Stimulated activated CD8-positive, alpha-beta memory T cell treated with anti-CD3 and anti-CD28 coated beads, Interleukin-12 subunit alpha, Interleukin-12 subunit beta, amount 100 ng/mL, for 4 hours (primary cell): ENCODE measurements at regions not wholly inside any gene's neighbourhood (a gene's known extent, or its start where the extent isn't known, plus 50 kb on each side); places are given as distances from the start of the nearest gene placed in this dataset.

Source experiments
- DNase-seq: peaks from one replicate; pipeline ENCODE4 v3.0.0-alpha.2; 2020; ENCODE audit warnings: low read depth

- no peak for DNase-seq
Observed at GRCh38 chr3:18827664-18828063, 320.6 kb upstream of the KCNH8 start.

GRCh38 chr3:18825665-18826064, 322.6 kb upstream of the KCNH8 start:
- no peak for DNase-seq

GRCh38 chr3:18813300-18813699, 335.0 kb upstream of the KCNH8 start:
- no peak for DNase-seq

GRCh38 chr3:18812316-18812715, 336.0 kb upstream of the KCNH8 start:
- DNase-seq = no peak

- no peak for DNase-seq
Observed at GRCh38 chr3:18810306-18810661, 338.0 kb upstream of the KCNH8 start.

GRCh38 chr3:18809640-18810305, 338.5 kb upstream of the KCNH8 start:
- DNase-seq = no peak

GRCh38 chr3:18808429-18808828, 339.9 kb upstream of the KCNH8 start:
- DNase-seq = no peak

- DNase-seq = no peak
Observed at GRCh38 chr3:18807593-18807992, 340.7 kb upstream of the KCNH8 start.

- DNase-seq = no peak
Observed at GRCh38 chr3:18806633-18807032, 341.7 kb upstream of the KCNH8 start.

GRCh38 chr3:18797378-18797777, 350.9 kb upstream of the KCNH8 start:
- DNase-seq = no peak

- DNase-seq = no peak
Observed at GRCh38 chr3:18795078-18795477, 353.2 kb upstream of the KCNH8 start.

GRCh38 chr3:18791752-18792151, 356.6 kb upstream of the KCNH8 start:
- DNase-seq = no peak

GRCh38 chr3:18791182-18791581, 357.1 kb upstream of the KCNH8 start:
- no peak for DNase-seq

- DNase-seq = no peak
Observed at GRCh38 chr3:18790384-18790783, 357.9 kb upstream of the KCNH8 start.

GRCh38 chr3:18789734-18790133, 358.6 kb upstream of the KCNH8 start:
- no peak for DNase-seq

- DNase-seq = no peak
Observed at GRCh38 chr3:18787441-18787840, 360.9 kb upstream of the KCNH8 start.

GRCh38 chr3:18786650-18787323, 361.5 kb upstream of the KCNH8 start:
- DNase-seq = no peak

GRCh38 chr3:18782191-18782590, 357.1 kb upstream of the SATB1 start:
- no peak for DNase-seq

- DNase-seq = no peak
Observed at GRCh38 chr3:18780959-18781358, 355.8 kb upstream of the SATB1 start.

- DNase-seq = no peak
Observed at GRCh38 chr3:18779704-18780103, 354.6 kb upstream of the SATB1 start.

- no peak for DNase-seq
Observed at GRCh38 chr3:18778598-18778997, 353.5 kb upstream of the SATB1 start.

- DNase-seq = no peak
Observed at GRCh38 chr3:18778094-18778493, 353.0 kb upstream of the SATB1 start.

- DNase-seq = no peak
Observed at GRCh38 chr3:18775501-18775900, 350.4 kb upstream of the SATB1 start.
